Neuronal stem cell (in vitro differentiated cells): ENCODE measurements at regions not wholly inside any gene's neighbourhood (a gene's known extent, or its start where the extent isn't known, plus 50 kb on each side); places are given as distances from the start of the nearest gene placed in this dataset.

Source experiments
- DNase-seq: peaks from one replicate; pipeline ENCODE4 v3.0.0-alpha.2; 2013; ENCODE audit warnings: low spot score
- H2AFZ ChIP-seq: one replicate; pipeline ENCODE4 v1.6.1; 2013; ENCODE audit warnings: mild to moderate bottlenecking, low read length, inconsistent platforms
- H2AK5ac ChIP-seq: 2 replicates; pipeline ENCODE4 v1.6.1; 2013; ENCODE audit warnings: low read depth, mild to moderate bottlenecking, inconsistent platforms, low read length, moderate library complexity, mixed read lengths
- H2BK120ac ChIP-seq: 2 replicates; pipeline ENCODE4 v1.6.1; 2013; ENCODE audit warnings: low read depth, mild to moderate bottlenecking, inconsistent platforms, low read length, moderate library complexity, mixed read lengths
- H2BK12ac ChIP-seq: one replicate; pipeline ENCODE4 v1.6.1; 2013; ENCODE audit warnings: low read length, inconsistent platforms
- H2BK15ac ChIP-seq: 2 replicates; pipeline ENCODE4 v1.6.1; 2013; ENCODE audit warnings: mild to moderate bottlenecking, low read length, inconsistent platforms, mixed read lengths
- H2BK5ac ChIP-seq: one replicate; pipeline ENCODE4 v1.6.1; 2013; ENCODE audit warnings: inconsistent platforms, mild to moderate bottlenecking, low read length, moderate library complexity
- H3K14ac ChIP-seq: one replicate; pipeline ENCODE4 v1.6.1; 2013; ENCODE audit warnings: low read length, inconsistent platforms
- H3K18ac ChIP-seq: 2 replicates; pipeline ENCODE4 v1.6.1; 2013; ENCODE audit warnings: low read length, inconsistent platforms
- H3K23ac ChIP-seq: 2 replicates; pipeline ENCODE4 v1.6.1; 2013; ENCODE audit warnings: low read depth, mild to moderate bottlenecking, mixed read lengths, low read length, inconsistent platforms; ENCODE audit not compliant: poor library complexity
- H3K27ac ChIP-seq: replicated peaks from 3 replicates; pipeline ENCODE4 v1.5.1; 2013; ENCODE audit warnings: low read length, inconsistent platforms
- H3K27me3 ChIP-seq, 3 experiments: 2 replicates each; pipeline ENCODE4 v1.6.1; 2013; ENCODE audit warnings: low read length in 3 of 3, mild to moderate bottlenecking in 2 of 3, inconsistent platforms in 1 of 3, low read depth in 1 of 3, mixed read lengths in 1 of 3, moderate library complexity in 1 of 3; ENCODE audit not compliant: control insufficient read depth in 3 of 3, insufficient read depth in 3 of 3
- H3K36me3 ChIP-seq, 2 donors: replicated peaks in 1 of 2; 2 replicates each; pipeline ENCODE4 v1.6.1; 2013; ENCODE audit warnings: low read length in 2 of 2; ENCODE audit not compliant: control insufficient read depth in 2 of 2, insufficient read depth in 2 of 2
- H3K4ac ChIP-seq: 2 replicates; pipeline ENCODE4 v1.6.1; 2013; ENCODE audit warnings: inconsistent platforms, mild to moderate bottlenecking, low read length, moderate library complexity
- H3K4me1 ChIP-seq, 2 donors: 1 replicate in 1 of 2; 2 replicates in 1 of 2; pipeline ENCODE4 v1.6.1; 2013; ENCODE audit warnings: low read length in 2 of 2, low read depth in 1 of 2; ENCODE audit not compliant: control insufficient read depth in 2 of 2, insufficient read depth in 1 of 2
- H3K4me2 ChIP-seq: one replicate; pipeline ENCODE4 v1.6.1; 2013; ENCODE audit warnings: mild to moderate bottlenecking, low read length, inconsistent platforms; ENCODE audit not compliant: insufficient read depth, poor library complexity, severe bottlenecking
- H3K4me3 ChIP-seq, 2 donors: 2 replicates each; pipeline ENCODE4 v1.5.1; 2013; ENCODE audit warnings: low read length in 2 of 2, mild to moderate bottlenecking in 2 of 2, inconsistent platforms in 1 of 2, moderate library complexity in 1 of 2
- H3K79me1 ChIP-seq: one replicate; pipeline ENCODE4 v1.6.1; 2013; ENCODE audit warnings: low read depth, mild to moderate bottlenecking, inconsistent platforms, low read length, moderate library complexity
- H3K9ac ChIP-seq: one replicate; pipeline ENCODE4 v1.6.1; 2013; ENCODE audit warnings: mild to moderate bottlenecking, low read depth, low read length, inconsistent platforms; ENCODE audit not compliant: poor library complexity
- H3K9me3 ChIP-seq, 2 donors: replicated peaks in 1 of 2; 2 replicates each; pipeline versions ENCODE3 to v1.6.1; 2013; ENCODE audit warnings: low read length in 2 of 2, mild to moderate bottlenecking in 2 of 2, inconsistent platforms in 1 of 2, low read depth in 1 of 2, mixed read lengths in 1 of 2, moderate library complexity in 1 of 2; ENCODE audit not compliant: control insufficient read depth in 2 of 2, insufficient read depth in 1 of 2
- H4K8ac ChIP-seq: one replicate; pipeline ENCODE4 v1.6.1; 2013; ENCODE audit warnings: low read depth, mild to moderate bottlenecking, inconsistent platforms, low read length, moderate library complexity
- H4K91ac ChIP-seq: one replicate; pipeline ENCODE4 v1.6.1; 2013; ENCODE audit warnings: low read length, low read depth, mild to moderate bottlenecking, inconsistent platforms; ENCODE audit not compliant: poor library complexity
- WGBS, 2 donors: extraction: QIAGEN DNeasy Blood & Tissue Kit; methylation state at CpG; one replicate each; pipeline ENCODE4 v1.1.7; 2013; ENCODE audit warnings: missing lambda C conversion rate in 2 of 2, mixed read lengths in 1 of 2; ENCODE audit not compliant: insufficient read length in 2 of 2, insufficient replicate concordance in 1 of 2; ENCODE audit errors: extremely low coverage in 2 of 2; 5-methylcytosine and 5-hydroxymethylcytosine counted together

GRCh38 chr5:158080112-158080511 lies 221.2 kb upstream of the CLINT1 start:
- no peak overlapping the region for H4K91ac ChIP-seq
- no peaks in the 10 kb centered on the region for H3K27me3 ChIP-seq
- H3K4me1 ChIP-seq = peaks cover 0 to 2% of the 10 kb centered on the region in 2 donors
- no peak overlapping the region for H3K18ac ChIP-seq
- no CpG with 5 or more reads among the region's 1 CpG for WGBS, 2 donors
- H3K14ac ChIP-seq = no peak overlapping the region
- no peak overlapping the region for H3K4ac ChIP-seq
- no peaks in the 10 kb centered on the region for H3K9me3 ChIP-seq
- no peak overlapping the region for H3K9ac ChIP-seq
- no peak overlapping the region for H3K27ac ChIP-seq
- H2BK5ac ChIP-seq = no peak overlapping the region
- H2AK5ac ChIP-seq = no peak overlapping the region
- H3K4me3 ChIP-seq = no peak overlapping the region
- H3K4me2 ChIP-seq = no peak overlapping the region
- H4K8ac ChIP-seq = no peak overlapping the region
- H2AFZ ChIP-seq = no peak overlapping the region
- H3K36me3 ChIP-seq = no peaks in the 10 kb centered on the region
- DNase-seq = no peak
- H3K23ac ChIP-seq = no peak overlapping the region
- no peak overlapping the region for H2BK120ac ChIP-seq
- no peak overlapping the region for H2BK12ac ChIP-seq
- no peak overlapping the region for H2BK15ac ChIP-seq
- no peaks in the 10 kb centered on the region for H3K79me1 ChIP-seq

GRCh38 chr5:158079097-158079496 lies 220.2 kb upstream of the CLINT1 start:
- no peaks in the 10 kb centered on the region for H3K9me3 ChIP-seq
- no peak overlapping the region for H2BK12ac ChIP-seq
- H4K91ac ChIP-seq = no peak overlapping the region
- H3K79me1 ChIP-seq = no peaks in the 10 kb centered on the region
- no peak overlapping the region for H3K18ac ChIP-seq
- H3K27ac ChIP-seq = no peak overlapping the region
- H2BK120ac ChIP-seq = no peak overlapping the region
- H3K27me3 ChIP-seq = no peaks in the 10 kb centered on the region
- H4K8ac ChIP-seq = no peak overlapping the region
- no peak overlapping the region for H2BK15ac ChIP-seq
- no peak overlapping the region for H3K4ac ChIP-seq
- H3K4me1 ChIP-seq = peaks cover 0 to 2% of the 10 kb centered on the region in 2 donors
- H2BK5ac ChIP-seq = no peak overlapping the region
- WGBS, 2 donors = no CpG with 5 or more reads among the region's 5 CpGs
- H3K4me2 ChIP-seq = no peak overlapping the region
- H3K4me3 ChIP-seq = no peak overlapping the region
- H3K9ac ChIP-seq = no peak overlapping the region
- no peak overlapping the region for H3K23ac ChIP-seq
- no peak overlapping the region for H2AK5ac ChIP-seq
- no peak overlapping the region for H2AFZ ChIP-seq
- no peaks in the 10 kb centered on the region for H3K36me3 ChIP-seq
- no peak overlapping the region for H3K14ac ChIP-seq
- no peak for DNase-seq

- no CpG with 5 or more reads among the region's 12 CpGs for WGBS, 2 donors
- Histone ChIP-seq H3K4me1 (peaks cover 0 to 2% of the 10 kb centered on the region in 2 donors), H2BK120ac (no peak overlapping the region), H3K27ac (no peak overlapping the region), H3K36me3 (no peaks in the 10 kb centered on the region), H3K4ac (no peak overlapping the region), H3K4me2 (no peak overlapping the region), H3K9ac (no peak overlapping the region), H3K23ac (no peak overlapping the region), H4K91ac (no peak overlapping the region), H3K79me1 (no peaks in the 10 kb centered on the region), H3K14ac (no peak overlapping the region), H3K27me3 (no peaks in the 10 kb centered on the region), H3K18ac (no peak overlapping the region), H3K9me3 (no peaks in the 10 kb centered on the region), H2AK5ac (no peak overlapping the region), H4K8ac (no peak overlapping the region), H2BK12ac (no peak overlapping the region), H2BK15ac (no peak overlapping the region), H2BK5ac (no peak overlapping the region), H2AFZ (peak overlapping the region; percentile 48), H3K4me3 (no peak overlapping the region)
- peak; percentile 57 for DNase-seq
Measured at GRCh38 chr5:158074992-158075769, 216.2 kb upstream of the CLINT1 start.

GRCh38 chr5:158074597-158074991 lies 215.6 kb upstream of the CLINT1 start:
- H4K91ac ChIP-seq = no peak overlapping the region
- no CpG with 5 or more reads among the region's 2 CpGs for WGBS, 2 donors
- no peak overlapping the region for H2BK12ac ChIP-seq
- H3K36me3 ChIP-seq = no peaks in the 10 kb centered on the region
- DNase-seq = no peak
- H2BK120ac ChIP-seq = no peak overlapping the region
- H3K4me1 ChIP-seq = peaks cover 0 to 2% of the 10 kb centered on the region in 2 donors
- no peaks in the 10 kb centered on the region for H3K27me3 ChIP-seq
- H3K4me2 ChIP-seq = no peak overlapping the region
- no peak overlapping the region for H2AK5ac ChIP-seq
- H3K79me1 ChIP-seq = no peaks in the 10 kb centered on the region
- no peak overlapping the region for H4K8ac ChIP-seq
- H3K9ac ChIP-seq = no peak overlapping the region
- H3K18ac ChIP-seq = no peak overlapping the region
- no peak overlapping the region for H2BK15ac ChIP-seq
- H3K14ac ChIP-seq = no peak overlapping the region
- H3K4me3 ChIP-seq = no peak overlapping the region
- H3K4ac ChIP-seq = no peak overlapping the region
- no peak overlapping the region for H2AFZ ChIP-seq
- H3K9me3 ChIP-seq = no peaks in the 10 kb centered on the region
- no peak overlapping the region for H2BK5ac ChIP-seq
- H3K23ac ChIP-seq = no peak overlapping the region
- no peak overlapping the region for H3K27ac ChIP-seq
